SH-SY5Y (cell line): ENCODE measurements at regions not wholly inside any gene's neighbourhood (a gene's known extent, or its start where the extent isn't known, plus 50 kb on each side); places are given as distances from the start of the nearest gene placed in this dataset.

Source experiments
- GATA2 ChIP-seq: IDR thresholded peaks from 2 replicates; pipeline ENCODE4 v1.6.1; 2011; ENCODE audit warnings: mild to moderate bottlenecking, low read depth, low read length
- GATA3 ChIP-seq: IDR thresholded peaks from 2 replicates; pipeline ENCODE4 v1.6.1; 2011; ENCODE audit warnings: low read depth, mild to moderate bottlenecking, low read length, moderate library complexity

DNA sequence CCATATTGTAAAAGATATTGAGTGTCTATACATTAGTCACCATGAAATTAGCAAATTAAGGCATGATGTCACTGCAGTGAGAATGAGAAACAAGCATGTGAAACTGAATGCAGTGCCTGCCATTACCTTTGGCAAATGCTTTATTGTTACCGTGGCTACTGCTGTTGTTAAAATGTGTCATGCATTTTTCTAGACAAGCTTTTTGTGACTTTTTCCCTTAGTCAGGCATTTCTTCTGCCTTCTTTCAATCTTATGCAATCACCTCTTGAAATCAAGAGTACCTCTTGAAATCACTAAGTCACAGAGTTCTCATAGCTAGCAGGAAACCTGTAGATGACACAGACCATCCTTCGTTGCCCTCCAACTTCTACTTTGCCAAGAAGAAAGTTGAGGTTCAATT is 461.7 kb upstream of the TENM4 start:
- TF ChIP-seq GATA2: no peak
- no peak for TF ChIP-seq GATA3

DNA sequence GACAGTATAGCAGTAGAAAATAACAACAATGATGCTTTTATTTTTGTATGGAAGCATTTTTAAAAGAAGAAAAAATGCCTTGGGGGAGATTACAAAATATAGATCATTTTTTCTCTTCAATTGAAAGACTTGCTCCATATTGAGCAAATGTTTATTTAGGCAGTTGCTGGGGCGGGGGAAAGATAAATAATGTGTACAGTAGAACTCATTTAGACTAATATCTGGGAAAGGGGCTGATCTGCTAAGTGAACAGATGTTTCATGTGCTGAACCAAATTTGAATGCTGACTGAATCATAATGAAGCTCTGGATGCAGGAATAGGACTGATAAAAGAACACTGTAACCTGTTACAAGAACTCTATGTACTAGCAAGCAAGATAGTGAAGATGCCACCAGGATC is 457.1 kb upstream of the TENM4 start:
- no peak for TF ChIP-seq GATA2
- TF ChIP-seq GATA3: no peak

- TF ChIP-seq GATA2 (no peak), GATA3 (no peak)
Measured at GRCh38 chr11:79896258-79896657, 455.4 kb upstream of the TENM4 start.

GRCh38 chr11:79894111-79894510 is 453.3 kb upstream of the TENM4 start:
- TF ChIP-seq GATA2 (no peak), GATA3 (no peak)

GRCh38 chr11:79890272-79890671 is 449.4 kb upstream of the TENM4 start:
- TF ChIP-seq GATA3: no peak
- TF ChIP-seq GATA2: no peak

DNA sequence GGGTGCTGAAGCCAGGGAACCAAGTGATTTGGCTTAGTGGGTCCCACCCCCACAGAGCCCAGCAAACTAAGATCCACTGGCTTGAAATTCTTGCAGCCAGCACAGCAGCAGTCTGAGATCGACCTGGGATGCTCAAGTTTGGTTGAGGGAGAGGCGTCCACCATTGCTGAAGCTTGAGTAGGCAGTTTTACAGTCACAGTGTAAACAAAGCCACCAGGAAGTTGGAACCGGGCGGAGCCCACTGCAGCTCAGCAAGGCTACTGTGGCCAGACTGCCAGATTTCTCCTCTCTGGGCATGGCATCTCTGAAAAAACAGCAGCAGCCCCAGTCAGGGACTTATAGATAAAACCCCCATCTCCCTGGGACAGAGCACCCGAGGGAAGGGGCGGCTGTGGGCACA is 424.1 kb upstream of the TENM4 start:
- TF ChIP-seq GATA2 (no peak), GATA3 (no peak)

DNA sequence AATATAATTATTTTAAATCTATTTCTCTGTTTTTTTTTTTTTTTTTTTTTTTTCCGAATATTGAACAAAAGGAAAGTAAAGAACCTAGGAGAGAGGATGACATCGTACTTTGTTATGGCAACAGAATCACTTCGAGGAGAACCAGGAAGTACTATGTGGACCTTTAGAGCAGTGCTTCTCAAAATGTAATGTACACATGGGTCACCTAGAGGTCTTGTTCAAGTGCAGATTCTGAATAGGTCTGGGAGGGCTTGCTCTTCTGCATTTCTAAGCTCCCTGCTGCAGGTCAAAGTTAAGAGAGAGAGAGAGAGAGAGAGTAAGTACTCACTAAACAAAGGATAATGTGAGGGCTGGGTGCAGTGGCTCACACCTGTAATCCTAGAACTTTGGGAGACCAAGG is 419.5 kb upstream of the TENM4 start:
- TF ChIP-seq GATA2 (no peak), GATA3 (no peak)

- TF ChIP-seq GATA2: no peak
- TF ChIP-seq GATA3: no peak
Measured at GRCh38 chr11:79857377-79858214, 416.8 kb upstream of the TENM4 start.

DNA sequence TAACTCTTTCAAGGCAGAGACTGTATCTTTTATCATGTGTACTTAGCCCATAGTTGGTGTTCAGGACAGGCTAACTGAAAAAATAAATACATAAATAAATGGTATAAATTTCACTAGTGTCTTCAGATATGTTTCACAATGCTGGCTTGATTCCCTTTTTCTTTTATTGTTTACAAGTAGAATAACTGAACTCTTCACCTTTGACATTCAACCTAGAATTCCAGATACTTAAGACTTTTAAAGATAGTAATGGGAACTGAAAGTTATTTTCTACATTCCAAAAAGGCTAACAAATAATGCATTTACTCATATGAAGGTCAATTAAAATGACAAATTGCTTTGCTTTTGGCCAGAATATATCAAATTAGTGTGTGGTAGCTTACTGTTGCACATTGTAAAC is 411.3 kb upstream of the TENM4 start:
- no peak for TF ChIP-seq GATA2
- no peak for TF ChIP-seq GATA3

DNA sequence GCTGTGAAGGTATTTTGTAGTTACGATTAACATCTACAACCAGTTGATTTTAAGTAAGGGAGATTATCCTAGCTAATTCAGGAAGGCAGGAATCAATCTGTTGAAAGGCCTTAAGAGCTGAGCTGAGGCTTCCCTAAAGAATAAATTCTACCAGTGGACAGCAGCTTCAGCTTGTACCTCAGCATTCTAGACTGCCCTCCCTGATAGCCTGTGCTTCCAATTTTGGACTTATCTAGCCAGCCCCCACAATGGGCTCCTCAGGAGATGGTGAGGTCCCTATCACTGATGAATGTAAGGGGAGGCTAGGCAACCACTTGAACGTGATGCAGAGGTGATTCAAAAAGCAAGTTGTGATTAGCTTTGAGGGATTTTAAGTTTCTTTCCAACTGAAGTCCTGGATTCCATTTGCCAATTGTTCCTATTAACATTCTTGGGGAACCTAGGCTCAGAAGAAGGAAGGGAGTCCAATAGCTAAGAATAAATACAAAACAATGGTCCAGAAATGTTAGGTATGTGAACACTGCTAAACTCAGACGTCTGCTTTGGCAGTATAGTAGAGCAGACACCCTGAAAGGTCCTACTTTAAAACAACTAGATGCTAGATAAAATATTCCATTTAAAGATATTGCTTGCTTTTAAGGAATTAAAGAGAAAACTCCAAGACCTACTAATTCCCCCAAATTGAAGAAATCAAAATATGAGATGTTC is 404.3 kb upstream of the TENM4 start:
- no peak for TF ChIP-seq GATA2

DNA sequence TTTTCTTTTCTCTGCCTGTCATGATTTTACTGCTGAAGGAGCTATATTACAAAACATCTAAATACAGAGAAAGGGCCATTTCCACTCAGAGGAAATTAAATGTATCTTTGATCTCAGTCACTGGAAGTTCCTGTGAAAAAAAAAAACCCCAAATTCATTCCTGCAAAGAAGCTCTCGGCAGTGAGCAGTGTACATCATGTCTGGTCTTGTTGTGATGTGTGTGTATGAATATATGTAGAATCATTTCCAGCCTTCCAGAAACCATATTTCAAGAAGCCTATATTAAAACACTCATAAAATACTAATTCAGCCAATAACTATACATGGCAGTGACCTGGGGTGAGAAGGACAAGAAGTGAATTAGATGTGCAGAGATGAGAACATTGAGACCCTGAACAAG is 393.2 kb upstream of the TENM4 start:
- no peak for TF ChIP-seq GATA3
- no peak for TF ChIP-seq GATA2

DNA sequence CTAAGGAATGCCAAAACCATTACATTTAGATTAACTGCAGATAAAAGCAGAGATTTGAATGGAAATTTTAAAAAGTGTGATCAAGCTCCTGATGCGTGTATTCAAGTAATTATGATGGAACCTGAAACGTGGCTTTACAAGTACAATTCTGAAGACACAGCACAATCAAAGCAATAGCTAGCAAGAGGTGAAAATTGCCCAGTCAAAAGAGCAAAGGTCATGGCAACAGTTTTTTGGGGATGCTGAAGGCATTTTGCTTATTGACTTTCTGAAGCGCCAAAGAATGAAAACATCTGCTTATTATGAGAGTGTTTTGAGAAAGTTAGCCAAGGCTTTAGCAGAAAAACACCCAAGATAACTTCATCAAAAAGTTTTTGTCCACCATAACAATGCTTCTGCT is 389.6 kb upstream of the TENM4 start:
- TF ChIP-seq GATA3: no peak
- no peak for TF ChIP-seq GATA2

- TF ChIP-seq GATA2 (no peak), GATA3 (no peak)
Measured at GRCh38 chr11:79829891-79830290, 389.1 kb upstream of the TENM4 start.

DNA sequence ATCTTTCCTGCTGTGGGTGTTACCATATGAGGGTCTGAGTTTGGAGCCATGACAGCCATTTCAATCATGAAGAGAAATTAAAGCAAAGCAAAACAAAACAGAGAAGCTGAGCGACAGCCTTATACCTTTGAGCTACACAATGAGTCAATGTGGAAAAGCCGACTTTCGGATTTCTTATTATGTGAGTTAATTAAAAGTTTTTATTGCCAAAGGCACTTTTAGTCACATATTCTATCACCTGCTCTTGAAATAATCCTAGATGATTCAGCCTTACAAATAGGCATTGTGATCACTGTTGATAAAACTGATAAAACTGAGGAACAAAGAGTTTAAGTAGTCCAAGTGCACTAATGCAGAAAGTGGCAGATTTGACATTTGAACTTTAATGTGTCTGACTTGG is 381.9 kb upstream of the TENM4 start:
- TF ChIP-seq GATA3 (no peak), GATA2 (no peak)

GRCh38 chr11:79813551-79813950 is 372.7 kb upstream of the TENM4 start:
- TF ChIP-seq GATA3 (no peak), GATA2 (no peak)
